ENCODE measurements at regions not wholly inside any gene's neighbourhood (a gene's known extent, or its start where the extent isn't known, plus 50 kb on each side); places are given as distances from the start of the nearest gene placed in this dataset.
"Not testable (repeated sequence)": the region's sequence is repeated elsewhere in the genome, so short reads cannot be mapped to it uniquely, and the experiment has no call there.

GRCh38 chr3:21049334-21050062, 701.5 kb downstream of the ZNF385D start:
- no peak for DNase-seq (ENCODE audit: low spot score)
- intact Hi-C loops (cut with DNase I) = no loop called here

GRCh38 chr3:21043139-21043538, 707.9 kb downstream of the ZNF385D start:
- intact Hi-C loops (cut with DNase I) = no loop called here
- no peak for DNase-seq (ENCODE audit: low spot score)

- no peak for DNase-seq (ENCODE audit: low spot score)
- intact Hi-C loops (cut with DNase I) = no loop called here
Observed at GRCh38 chr3:21042184-21042583, 708.8 kb downstream of the ZNF385D start.

GRCh38 chr3:21041621-21042020, 709.4 kb downstream of the ZNF385D start:
- intact Hi-C loops (cut with DNase I) = no loop called here
- no peak for DNase-seq (ENCODE audit: low spot score)

GRCh38 chr3:21036888-21037287, 714.1 kb downstream of the ZNF385D start:
- intact Hi-C loops (cut with DNase I) = no loop called here
- DNase-seq (ENCODE audit: low spot score) = no peak

- intact Hi-C loops (cut with DNase I) = no loop called here
- no peak for DNase-seq (ENCODE audit: low spot score)
Observed at GRCh38 chr3:21028412-21028811, 722.6 kb downstream of the ZNF385D start.

- DNase-seq (ENCODE audit: low spot score) = no peak
- intact Hi-C loops (cut with DNase I) = no loop called here
Observed at GRCh38 chr3:21024563-21024962, 726.4 kb downstream of the ZNF385D start.

GRCh38 chr3:21020681-21021080, 730.3 kb downstream of the ZNF385D start:
- intact Hi-C loops (cut with DNase I) = no loop called here
- no peak for DNase-seq (ENCODE audit: low spot score)

GRCh38 chr3:21020043-21020442, 731.0 kb downstream of the ZNF385D start:
- intact Hi-C loops (cut with DNase I) = no loop called here
- DNase-seq (ENCODE audit: low spot score) = no peak

- intact Hi-C loops (cut with DNase I) = no loop called here
Observed at GRCh38 chr3:21017115-21017852, 733.7 kb downstream of the ZNF385D start.

GRCh38 chr3:21013566-21013965, 737.4 kb downstream of the ZNF385D start:
- no peak for DNase-seq (ENCODE audit: low spot score)
- intact Hi-C loops (cut with DNase I) = no loop called here

More at GRCh38 chr3:21017115-21017852, 733.7 kb downstream of the ZNF385D start:
- no peak for DNase-seq (ENCODE audit: low spot score)

- no peak for DNase-seq (ENCODE audit: low spot score)
- intact Hi-C loops (cut with DNase I) = no loop called here
Observed at GRCh38 chr3:20999661-21000060, 751.3 kb downstream of the ZNF385D start.

- DNase-seq (ENCODE audit: low spot score) = no peak
Observed at GRCh38 chr3:20997183-20997582, 753.8 kb downstream of the ZNF385D start.

GRCh38 chr3:20990896-20991295, 760.1 kb downstream of the ZNF385D start:
- no peak for DNase-seq (ENCODE audit: low spot score)
- intact Hi-C loops (cut with DNase I) = no loop called here

More at GRCh38 chr3:20997183-20997582, 753.8 kb downstream of the ZNF385D start:
- intact Hi-C loops (cut with DNase I) = no loop called here

GRCh38 chr3:20989653-20990052, 761.4 kb downstream of the ZNF385D start:
- intact Hi-C loops (cut with DNase I) = not testable (repeated sequence)

GRCh38 chr3:20984594-20985205, 766.3 kb downstream of the ZNF385D start:
- DNase-seq (ENCODE audit: low spot score) = no peak
- intact Hi-C loops (cut with DNase I) = no loop called here

More at GRCh38 chr3:20989653-20990052, 761.4 kb downstream of the ZNF385D start:
- not testable (repeated sequence) for DNase-seq (ENCODE audit: low spot score)

- no peak for DNase-seq (ENCODE audit: low spot score)
- intact Hi-C loops (cut with DNase I) = no loop called here
Observed at GRCh38 chr3:20975188-20975651, 775.8 kb downstream of the ZNF385D start.

GRCh38 chr3:20974396-20974795, 776.6 kb downstream of the ZNF385D start:
- intact Hi-C loops (cut with DNase I) = no loop called here
- no peak for DNase-seq (ENCODE audit: low spot score)

GRCh38 chr3:20970807-20971206, 780.2 kb downstream of the ZNF385D start:
- DNase-seq (ENCODE audit: low spot score); intact Hi-C loops (cut with DNase I): not testable (repeated sequence)

GRCh38 chr3:20967485-20967884, 781.5 kb upstream of the SGO1 start:
- intact Hi-C loops (cut with DNase I) = not testable (repeated sequence)

More at GRCh38 chr3:20967485-20967884, 781.5 kb upstream of the SGO1 start:
- not testable (repeated sequence) for DNase-seq (ENCODE audit: low spot score)
